Gastrocnemius medialis (tissue), 4 donors: ENCODE measurements at regions not wholly inside any gene's neighbourhood (a gene's known extent, or its start where the extent isn't known, plus 50 kb on each side); places are given as distances from the start of the nearest gene placed in this dataset.

Experiments
- CTCF ChIP-seq, 5 experiments: fragments of 450-650 bp in 3 of 5; fragments of 200-600 bp in 2 of 5; sonication (generic) in 2 of 5; IDR thresholded peaks in 4 of 5; conservative IDR thresholded peaks in 1 of 5; 1 replicate in 4 of 5; 2 replicates in 1 of 5; pipeline ENCODE4 v1.5.1; 2016 to 2019; ENCODE audit warnings: antibody characterized with exemption in 5 of 5, mild to moderate bottlenecking in 3 of 5, moderate library complexity in 3 of 5
- POLR2A ChIP-seq, 2 donors: fragments of 450-650 bp; IDR thresholded peaks; one replicate each; pipeline ENCODE4 v1.6.1; 2017; ENCODE audit warnings: antibody characterized with exemption in 2 of 2, mild to moderate bottlenecking in 2 of 2, moderate library complexity in 2 of 2

GRCh38 chr2:102888514-102888913 lies 126.7 kb downstream of the TMEM182 start:
- TF ChIP-seq POLR2A (IDR thresholded peaks at IDR 0.05) (no peak), CTCF (IDR thresholded peaks at IDR 0.05 in 4 of 5, conservative IDR thresholded peaks at IDR 0.05 in 1 of 5) (no peak)
